Non-pigmented ciliary epithelial cell (primary cell): ENCODE measurements at regions not wholly inside any gene's neighbourhood (a gene's known extent, or its start where the extent isn't known, plus 50 kb on each side); places are given as distances from the start of the nearest gene placed in this dataset.

Source experiments
- DNase-seq: peaks from one replicate; pipeline ENCODE4 v3.0.0-alpha.2; 2010; ENCODE audit warnings: low read depth

GRCh38 chr5:164713682-164714081 is 1208.3 kb downstream of the MAT2B start:
- no peak for DNase-seq

DNA sequence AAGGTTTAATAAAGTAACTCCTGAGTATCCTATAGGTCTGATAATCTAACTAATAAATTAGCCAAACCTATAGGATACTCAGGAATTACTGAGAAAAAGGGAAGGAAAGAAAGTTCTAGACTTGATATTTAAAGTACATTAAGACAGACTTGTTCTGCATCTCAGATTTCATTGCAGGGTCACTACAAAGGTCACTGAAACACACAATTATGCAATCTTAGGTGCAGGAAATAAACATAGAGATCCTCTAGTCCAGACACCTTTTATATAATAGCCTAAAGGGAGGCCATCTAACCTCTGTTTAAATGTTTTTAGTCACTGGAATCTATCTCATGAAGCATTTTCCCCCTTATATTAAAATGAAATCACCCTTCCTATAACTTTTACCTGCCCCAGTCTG is 1215.7 kb downstream of the MAT2B start:
- no peak for DNase-seq

- DNase-seq: no peak
Observed at GRCh38 chr5:164721656-164722055, 1216.2 kb downstream of the MAT2B start.

DNA sequence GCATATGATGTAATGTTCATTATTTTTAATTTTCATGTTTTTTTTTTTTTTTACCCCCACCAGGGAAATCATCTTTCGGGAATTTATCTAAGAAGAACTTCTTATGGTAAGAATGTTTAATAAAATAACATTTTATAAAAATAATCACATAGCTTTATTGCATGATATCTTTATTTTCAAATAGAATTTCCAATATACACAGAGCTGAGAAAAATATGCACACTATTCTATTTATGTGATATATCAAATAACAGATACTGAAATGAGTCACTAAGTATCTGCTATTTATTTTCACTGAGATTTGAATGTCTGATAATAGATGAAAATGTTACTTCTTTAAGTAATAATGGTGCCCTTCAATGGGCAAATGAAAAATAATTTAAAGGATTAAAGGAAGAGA is 1217.3 kb downstream of the MAT2B start:
- DNase-seq: no peak

DNA sequence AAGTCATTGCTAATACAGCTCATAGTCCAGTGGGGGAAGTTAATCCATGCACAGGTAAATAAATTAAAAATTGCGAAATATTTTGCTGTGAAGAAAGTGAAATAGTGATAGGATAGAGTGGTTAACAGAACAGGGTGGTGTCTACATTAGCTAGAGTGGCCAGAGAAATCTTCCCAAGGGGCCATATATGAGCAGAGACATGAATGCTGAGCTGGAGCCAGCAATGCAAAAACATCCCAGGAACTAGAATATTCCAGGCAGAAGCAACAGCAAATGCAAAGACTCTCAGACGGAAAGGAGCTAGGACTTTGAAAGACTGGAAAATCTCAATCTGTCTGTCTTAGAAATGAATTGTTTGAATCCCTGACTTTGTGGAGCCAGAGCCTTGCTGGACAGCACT is 1221.6 kb downstream of the MAT2B start:
- no peak for DNase-seq

DNA sequence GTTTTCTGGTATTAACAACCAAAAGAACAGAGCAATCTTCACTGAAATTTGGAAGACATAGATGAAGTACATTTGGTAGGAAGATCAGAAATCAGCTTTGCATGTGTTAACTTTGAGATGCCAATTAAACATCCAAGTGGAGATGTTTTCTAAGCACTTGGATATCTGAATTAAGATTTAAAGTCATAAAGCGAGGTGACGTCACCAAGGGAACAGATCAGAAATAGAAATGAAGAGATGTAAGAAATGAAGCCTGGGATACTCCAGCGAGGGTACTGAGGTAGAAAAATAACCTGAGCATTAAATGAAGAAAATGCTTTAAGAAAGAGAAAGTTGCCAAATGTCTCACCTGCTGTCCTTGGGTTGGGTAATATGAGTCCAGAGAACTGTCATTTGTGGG is 1223.3 kb downstream of the MAT2B start:
- no peak for DNase-seq

GRCh38 chr5:164735334-164735733 is 1229.9 kb downstream of the MAT2B start:
- no peak for DNase-seq

GRCh38 chr5:164741376-164741775 is 1236.0 kb downstream of the MAT2B start:
- DNase-seq: no peak

- DNase-seq: no peak
Observed at GRCh38 chr5:164742025-164742424, 1236.6 kb downstream of the MAT2B start.

DNA sequence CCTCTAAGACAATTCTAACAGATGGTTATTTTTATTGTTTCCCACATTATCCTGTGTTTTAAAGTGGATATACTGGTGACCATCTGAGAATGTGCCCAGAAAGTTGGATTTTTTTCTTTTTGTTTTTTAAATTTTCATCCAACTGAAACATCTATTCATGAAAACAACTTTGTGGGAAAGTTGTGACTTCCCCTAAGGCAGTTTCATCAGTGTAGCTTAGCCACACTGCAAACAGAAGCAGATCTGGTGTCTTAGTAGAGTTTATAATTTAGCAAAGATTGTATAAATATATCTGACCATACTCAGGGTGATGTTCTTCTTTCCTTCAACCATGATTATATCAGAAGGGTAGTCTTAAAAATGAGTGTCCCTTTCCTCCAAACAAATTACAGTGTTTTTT is 1241.3 kb downstream of the MAT2B start:
- no peak for DNase-seq

DNA sequence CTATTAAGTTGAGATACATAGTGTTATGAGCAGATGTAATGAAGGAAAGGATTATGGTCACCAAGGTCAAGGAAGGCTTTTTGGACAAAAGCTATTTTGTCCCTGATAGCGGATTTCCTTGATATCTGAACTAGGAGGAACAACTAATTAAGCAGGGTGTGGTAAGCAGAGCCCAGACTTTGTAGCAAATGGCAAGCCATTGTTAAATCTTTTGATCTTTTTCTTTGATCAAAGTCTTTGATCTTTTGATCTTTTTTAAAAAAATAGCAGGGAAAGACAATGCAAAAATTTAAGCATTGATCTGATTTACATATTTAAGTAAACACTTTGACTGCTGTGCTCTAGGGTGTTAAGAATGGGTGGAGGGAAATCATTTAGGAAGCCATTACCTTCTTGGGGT is 1242.0 kb downstream of the MAT2B start:
- DNase-seq: no peak

DNA sequence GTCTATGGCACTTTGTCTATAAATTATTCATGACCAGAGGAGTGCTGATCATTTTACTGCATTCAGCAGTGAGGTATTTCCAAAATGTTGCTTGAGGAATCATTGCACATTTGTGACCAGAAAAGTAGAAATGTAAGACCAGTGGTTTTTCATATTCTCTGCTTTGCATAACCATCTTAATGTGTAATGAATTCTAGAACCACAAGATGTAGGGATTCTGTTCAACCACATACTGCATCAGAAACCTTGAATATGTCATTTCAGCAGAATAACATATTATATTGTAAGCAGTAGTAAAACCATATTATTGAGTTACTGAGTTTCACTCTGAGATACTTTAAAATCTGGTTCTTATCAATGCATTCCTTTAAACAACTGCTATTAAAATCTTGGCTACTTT is 1243.4 kb downstream of the MAT2B start:
- no peak for DNase-seq

GRCh38 chr5:164753434-164753833 is 1248.0 kb downstream of the MAT2B start:
- no peak for DNase-seq

GRCh38 chr5:164763206-164763605 is 1257.8 kb downstream of the MAT2B start:
- no peak for DNase-seq

GRCh38 chr5:164772122-164772521 is 1266.7 kb downstream of the MAT2B start:
- DNase-seq: no peak

GRCh38 chr5:164784230-164784629 is 1278.8 kb downstream of the MAT2B start:
- DNase-seq: no peak

- DNase-seq: no peak
Observed at GRCh38 chr5:164798110-164798509, 1292.7 kb downstream of the MAT2B start.

GRCh38 chr5:164799391-164799790 is 1294.0 kb downstream of the MAT2B start:
- DNase-seq: no peak

DNA sequence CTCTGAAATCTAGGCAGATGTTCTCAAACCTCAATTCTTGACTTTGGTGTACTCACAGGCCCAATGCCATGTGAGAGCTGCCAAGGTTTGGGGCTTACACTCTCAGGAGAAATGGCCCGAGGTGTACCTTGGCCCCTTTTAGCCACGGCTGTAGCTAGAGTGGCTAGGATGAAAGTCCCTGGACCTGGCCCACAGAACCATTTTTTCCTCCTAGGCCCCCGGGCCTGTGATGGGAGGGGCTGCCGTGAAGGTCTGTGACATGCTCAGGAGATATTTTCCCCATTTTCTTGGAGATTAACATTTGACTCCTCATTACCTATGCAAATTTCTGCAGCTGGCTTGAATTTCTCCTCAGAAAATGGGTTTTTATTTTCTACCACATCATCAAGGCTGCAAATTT is 1296.5 kb downstream of the MAT2B start:
- DNase-seq: no peak

DNA sequence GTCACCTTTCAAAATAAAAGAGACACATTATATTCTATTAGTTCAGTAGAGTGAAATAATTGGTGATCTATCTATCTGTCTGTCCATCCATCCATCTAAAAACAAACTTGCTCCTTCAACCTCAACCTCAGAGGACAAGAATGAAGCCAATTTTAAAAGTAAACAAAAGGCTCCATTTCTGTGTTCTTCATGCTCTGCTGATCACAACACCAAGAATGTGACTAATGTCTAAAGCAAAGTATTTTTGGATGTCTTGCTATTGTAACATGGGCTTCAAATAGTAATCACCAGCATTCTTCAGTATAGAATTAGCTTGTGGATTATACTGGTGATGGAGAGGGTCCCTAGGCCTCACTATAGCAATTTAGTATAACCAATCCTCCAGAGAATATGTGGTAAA is 1304.4 kb downstream of the MAT2B start:
- DNase-seq: peak; percentile 22

DNA sequence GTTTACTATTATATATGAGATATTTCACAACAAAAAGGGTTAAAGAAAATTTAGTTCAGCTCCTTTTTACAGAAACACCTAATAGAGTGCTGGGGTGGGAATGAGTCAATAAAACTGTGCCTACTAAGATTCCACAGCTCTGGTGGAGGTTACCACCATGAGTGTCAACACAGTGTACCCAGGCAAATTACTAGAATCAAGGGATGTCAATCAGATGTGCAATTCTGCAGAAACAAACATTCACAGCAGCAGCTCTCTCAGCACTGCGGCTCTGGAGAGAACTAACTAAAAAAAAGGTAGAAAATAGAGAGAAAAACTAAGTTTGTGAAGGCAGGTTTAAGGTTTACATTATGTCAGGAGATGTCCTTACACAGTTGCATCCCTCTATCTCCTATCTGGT is 1313.0 kb downstream of the MAT2B start:
- DNase-seq: no peak

DNA sequence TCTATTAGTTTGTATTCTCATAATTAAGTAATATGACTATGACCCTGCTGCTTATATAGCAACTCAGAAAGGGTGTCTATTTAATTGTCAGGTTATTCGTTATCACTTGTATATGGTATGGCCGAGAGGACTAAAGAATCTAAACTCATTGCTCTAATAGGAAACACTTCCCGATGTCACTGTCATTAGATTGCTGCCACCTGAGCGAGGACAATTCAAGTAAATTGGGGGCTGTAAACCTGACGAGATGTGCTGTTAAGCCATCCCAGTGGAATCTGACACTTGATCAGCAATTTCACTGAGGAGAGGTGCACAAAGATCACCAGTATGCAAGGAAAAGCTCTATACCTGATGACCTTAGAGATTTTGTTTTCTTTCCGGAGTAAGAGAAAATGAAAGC is 1319.3 kb downstream of the MAT2B start:
- no peak for DNase-seq

GRCh38 chr5:164832516-164832915 is 1327.1 kb downstream of the MAT2B start:
- no peak for DNase-seq

DNA sequence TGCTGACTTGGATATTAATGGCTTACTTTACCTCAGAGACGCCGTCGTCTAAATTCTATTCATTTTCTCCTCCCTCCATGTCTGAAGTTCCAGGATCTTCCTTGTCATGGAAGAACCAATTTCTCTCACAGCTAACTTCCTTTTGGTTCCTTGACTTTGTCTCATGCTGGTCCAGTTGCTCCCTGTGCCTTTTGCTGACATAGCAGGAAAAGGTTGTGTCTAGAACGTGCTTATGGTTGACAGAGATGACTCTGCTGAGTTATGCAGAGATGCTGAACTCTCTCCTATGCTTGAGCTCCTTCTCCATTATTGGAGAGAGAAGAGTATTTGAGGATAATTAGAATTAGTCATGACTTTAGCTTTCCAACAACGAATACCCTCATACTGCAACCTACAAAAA is 1338.9 kb downstream of the MAT2B start:
- no peak for DNase-seq

DNA sequence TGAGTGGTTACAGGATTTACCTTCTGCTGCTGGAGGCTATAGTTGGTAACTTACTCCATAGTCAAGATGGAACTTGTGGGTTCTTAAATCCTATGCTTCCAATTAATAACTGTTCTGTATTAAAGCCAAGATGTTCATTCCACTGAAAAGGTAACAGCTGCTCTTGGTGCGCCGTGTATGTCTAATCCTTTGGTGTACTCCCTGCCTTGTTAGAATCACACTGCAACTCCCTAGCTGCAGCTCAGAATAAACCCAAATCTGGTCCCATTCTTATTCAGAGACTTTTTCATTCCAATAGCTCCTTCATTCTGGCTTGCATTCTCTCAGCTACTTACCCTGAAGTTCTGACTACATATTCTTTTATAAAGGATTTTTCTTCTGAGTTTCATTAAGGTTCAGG is 1355.5 kb downstream of the MAT2B start:
- DNase-seq: no peak
